K562 (cell line): ENCODE measurements at regions not wholly inside any gene's neighbourhood (a gene's known extent, or its start where the extent isn't known, plus 50 kb on each side); places are given as distances from the start of the nearest gene placed in this dataset.

Experiments used
- ATAC-seq: fragments of 200-7000 bp; cut with Tn5 transposase; 3 replicates; pipeline ENCODE4 v1.9.1; 2020; ENCODE audit warnings: moderate library complexity
- BruUV-seq: library from RNA; stranded (reverse); fragments of 400-500 nt; replicated peaks from 2 replicates; lab custom pipeline; 2021; lab: Mats Ljungman, UMichigan
- CTCF ChIA-PET: fragments of 300-600 bp; formaldehyde crosslinking; extraction: SDS; loops from one replicate; lab custom pipeline; 2021; ENCODE audit warnings: low intra/inter-chr PET ratio; lab: Yijun Ruan, JAX
- POLR2A ChIA-PET: fragments of 300-600, 350-650 bp; sonication (Branson Sonifier 250); formaldehyde crosslinking; extraction: SDS; loops from one replicate; lab custom pipeline; 2021; ENCODE audit warnings: antibody characterized with exemption, inconsistent platforms; lab: Yijun Ruan, JAX
- DNase-seq, 4 experiments: peaks; one replicate each; pipeline versions ENCODE4 v3.0.0 to v3.0.0-alpha.2; 2011 to 2018; ENCODE audit warnings: low spot score in 3 of 4, mixed read lengths in 3 of 4; ENCODE audit errors: extremely low read depth in 1 of 4
- FAIRE-seq: peaks from 2 replicates; lab custom pipeline; 2011; peaks lifted over from hg19 to GRCh38; lab: Jason Lieb, UNC
- H2AFZ ChIP-seq: 2 replicates; pipeline ENCODE4 v1.6.0; 2011; ENCODE audit warnings: low read depth, low read length, control low read depth, inconsistent platforms
- H3K27ac ChIP-seq: fragments of 200-600 bp; 3 replicates; pipeline ENCODE4 v1.8.0; 2011; ENCODE audit warnings: low read depth, mild to moderate bottlenecking, control low read depth, inconsistent platforms, low read length, moderate library complexity, mixed read lengths; ENCODE audit errors: extremely low read depth
- H3K27me3 ChIP-seq, 2 experiments: fragments of 300-600 bp in 1 of 2; 2 replicates in 1 of 2; 3 replicates in 1 of 2; pipeline versions ENCODE4 v1.6.0 to v1.8.0; 2011; ENCODE audit warnings: inconsistent platforms in 2 of 2, low read length in 2 of 2, mild to moderate bottlenecking in 1 of 2, mixed read lengths in 1 of 2, moderate library complexity in 1 of 2; ENCODE audit not compliant: control insufficient read depth in 2 of 2, insufficient read depth in 2 of 2
- H3K36me3 ChIP-seq: fragments of 300-600 bp; 3 replicates; pipeline ENCODE4 v1.8.0; 2011; ENCODE audit warnings: mild to moderate bottlenecking, low read length, inconsistent platforms; ENCODE audit not compliant: control insufficient read depth, insufficient read depth
- H3K4me1 ChIP-seq, 2 experiments: fragments of 200-600 bp in 1 of 2; replicated peaks in 1 of 2; 2 replicates in 1 of 2; 3 replicates in 1 of 2; pipeline versions ENCODE4 v1.5.1 to v1.8.0; 2011; ENCODE audit warnings: inconsistent platforms in 2 of 2, low read length in 2 of 2, mild to moderate bottlenecking in 1 of 2, mixed read lengths in 1 of 2, moderate library complexity in 1 of 2; ENCODE audit not compliant: control insufficient read depth in 2 of 2, insufficient read depth in 2 of 2
- H3K4me2 ChIP-seq: 2 replicates; pipeline ENCODE4 v1.6.1; 2011; ENCODE audit warnings: low read length, control low read depth, inconsistent platforms, mixed read lengths; ENCODE audit not compliant: insufficient read depth
- H3K4me3 ChIP-seq: fragments of 200-600 bp; sonication (generic), shearing (Covaris generic); 2 replicates; pipeline ENCODE4 v1.5.1; 2016; ENCODE audit warnings: control low read depth, inconsistent platforms
- H3K79me2 ChIP-seq: fragments of 200-600 bp; 3 replicates; pipeline ENCODE4 v1.8.0; 2011; ENCODE audit warnings: low read length, inconsistent platforms; ENCODE audit not compliant: control insufficient read depth, insufficient read depth
- H3K9ac ChIP-seq, 2 experiments: 2 replicates each; pipeline versions ENCODE4 v1.6.0 to v1.6.1; 2011; ENCODE audit warnings: low read depth in 2 of 2, low read length in 2 of 2, control low read depth in 1 of 2, inconsistent platforms in 1 of 2, mild to moderate bottlenecking in 1 of 2, mixed read lengths in 1 of 2; ENCODE audit not compliant: insufficient read depth in 1 of 2
- H3K9me1 ChIP-seq: one replicate; pipeline ENCODE4 v1.6.0; 2011; ENCODE audit warnings: inconsistent platforms, mild to moderate bottlenecking, low read length, moderate library complexity; ENCODE audit not compliant: control insufficient read depth, insufficient read depth
- H3K9me3 ChIP-seq: replicated peaks from 2 replicates; pipeline ENCODE4 v1.5.1; 2011; ENCODE audit warnings: low read depth, low read length, inconsistent platforms; ENCODE audit not compliant: control insufficient read depth, insufficient read depth
- H4K20me1 ChIP-seq: replicated peaks from 2 replicates; pipeline ENCODE4 v1.6.1; 2011; ENCODE audit warnings: low read length, inconsistent platforms, mixed read lengths; ENCODE audit not compliant: control insufficient read depth, insufficient read depth
- DPF2 ChIP-seq: fragments of 450-650 bp; IDR thresholded peaks from 2 replicates; pipeline ENCODE4 v1.6.1; 2016
- HIVEP1 ChIP-seq: fragments of 250-450 bp; sonication (Bioruptor Pico); IDR thresholded peaks from 2 replicates; pipeline ENCODE4 v1.4.0; 2020; ENCODE audit warnings: mild to moderate bottlenecking
- ILF3 ChIP-seq: fragments of 450-650 bp; IDR thresholded peaks from 2 replicates; pipeline ENCODE4 v1.6.1; 2018; ENCODE audit warnings: antibody characterized with exemption, mild to moderate bottlenecking, moderate library complexity, borderline replicate concordance
- NELFE ChIP-seq: IDR thresholded peaks from 2 replicates; pipeline ENCODE4 v1.6.1; 2011; ENCODE audit warnings: mild to moderate bottlenecking; ENCODE audit not compliant: insufficient read depth, insufficient read length
- PTBP1 ChIP-seq: fragments of 200-400 bp; formaldehyde crosslinking; IDR thresholded peaks from 2 replicates; pipeline ENCODE4 v1.6.1; 2017; ENCODE audit warnings: low read depth, low read length
- SUPT5H ChIP-seq: fragments of 450-650 bp; IDR thresholded peaks from 2 replicates; pipeline ENCODE4 v1.6.1; 2016
- ZNF239 ChIP-seq: fragments of 250-450 bp; sonication (Bioruptor Pico); IDR thresholded peaks from 2 replicates; pipeline ENCODE4 v1.4.0; 2020; ENCODE audit warnings: mild to moderate bottlenecking
- WGBS: fragments of 100-300 bp; shearing (Covaris generic); methylation state at CpG from one replicate; pipeline ENCODE4 v1.1.6; 2016; ENCODE audit warnings: low coverage, mixed read lengths; ENCODE audit not compliant: insufficient coverage; ENCODE audit errors: missing lambda C conversion rate; 5-methylcytosine and 5-hydroxymethylcytosine counted together
- in situ Hi-C: fragments of 300-500 bp; cut with MboI; formaldehyde crosslinking; loops from 4 replicates; pipeline ENCODE4 v1.15.0; 2018; ENCODE audit warnings: inconsistent platforms, mixed read lengths
- intact Hi-C: fragments of 100-400 bp; cut with micrococcal nuclease; formaldehyde crosslinking; loops from 2 replicates; pipeline ENCODE4 v1.14.2; 2022
- TF ChIP-seq, protein P1 (sequence below): sonication (generic); formaldehyde crosslinking; IDR thresholded peaks from 2 replicates; pipeline ENCODE4 v1.8.0; 2023; ENCODE audit warnings: mild to moderate bottlenecking, missing genetic modification reagents
- TF ChIP-seq, protein P2 (sequence below): fragments of 450-650 bp; IDR thresholded peaks from 2 replicates; pipeline ENCODE4 v1.6.1; 2018; ENCODE audit not compliant: partially characterized antibody

DNA sequence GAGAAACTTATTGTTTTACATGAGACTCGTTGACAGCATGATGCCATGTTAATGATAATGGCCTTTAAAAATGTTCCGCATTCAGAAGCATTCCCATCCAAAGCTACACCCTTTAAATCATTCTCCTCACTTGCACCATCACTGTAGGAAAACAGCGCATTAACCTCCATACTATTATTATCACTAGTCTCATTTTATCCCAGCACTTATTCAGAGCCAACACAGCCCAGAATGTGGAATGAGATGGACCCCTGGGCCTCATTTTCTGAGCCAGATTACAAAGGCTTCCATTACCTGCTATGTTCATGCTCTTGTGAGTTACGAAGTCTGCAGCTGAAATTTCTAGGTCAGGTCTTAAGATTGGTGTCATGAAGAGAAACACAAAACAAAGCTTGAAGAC, 159.4 kb downstream of the HS3ST3A1 start:
- intact Hi-C loops, result no loop called here
- H3K36me3 ChIP-seq, result no peaks in the 10 kb centered on the region
- no peaks in the 10 kb centered on the region for H3K4me1 ChIP-seq
- no peaks in the 10 kb centered on the region for H3K27me3 ChIP-seq
- no peaks in the 10 kb centered on the region for H4K20me1 ChIP-seq
- no peaks in the 10 kb centered on the region for H3K9me1 ChIP-seq
- H3K4me2 ChIP-seq, result no peak overlapping the region
- ATAC-seq (no peak), DNase-seq (no peak), FAIRE-seq (no peak)
- CTCF ChIA-PET, result no interaction called here
- BruUV-seq, result no TSS peak
- POLR2A ChIA-PET, result no interaction called here
- no peak overlapping the region for H3K9ac ChIP-seq
- no peak overlapping the region for H2AFZ ChIP-seq
- no peaks in the 10 kb centered on the region for H3K79me2 ChIP-seq
- no peak overlapping the region for H3K27ac ChIP-seq
- TF ChIP-seq SUPT5H (no peak), ZNF239 (CRISPR knock-in tag) (no peak), HIVEP1 (no peak), NELFE (no peak), ILF3 (no peak), DPF2 (no peak), PTBP1 (no peak)
- TF ChIP-seq, protein P1, sequence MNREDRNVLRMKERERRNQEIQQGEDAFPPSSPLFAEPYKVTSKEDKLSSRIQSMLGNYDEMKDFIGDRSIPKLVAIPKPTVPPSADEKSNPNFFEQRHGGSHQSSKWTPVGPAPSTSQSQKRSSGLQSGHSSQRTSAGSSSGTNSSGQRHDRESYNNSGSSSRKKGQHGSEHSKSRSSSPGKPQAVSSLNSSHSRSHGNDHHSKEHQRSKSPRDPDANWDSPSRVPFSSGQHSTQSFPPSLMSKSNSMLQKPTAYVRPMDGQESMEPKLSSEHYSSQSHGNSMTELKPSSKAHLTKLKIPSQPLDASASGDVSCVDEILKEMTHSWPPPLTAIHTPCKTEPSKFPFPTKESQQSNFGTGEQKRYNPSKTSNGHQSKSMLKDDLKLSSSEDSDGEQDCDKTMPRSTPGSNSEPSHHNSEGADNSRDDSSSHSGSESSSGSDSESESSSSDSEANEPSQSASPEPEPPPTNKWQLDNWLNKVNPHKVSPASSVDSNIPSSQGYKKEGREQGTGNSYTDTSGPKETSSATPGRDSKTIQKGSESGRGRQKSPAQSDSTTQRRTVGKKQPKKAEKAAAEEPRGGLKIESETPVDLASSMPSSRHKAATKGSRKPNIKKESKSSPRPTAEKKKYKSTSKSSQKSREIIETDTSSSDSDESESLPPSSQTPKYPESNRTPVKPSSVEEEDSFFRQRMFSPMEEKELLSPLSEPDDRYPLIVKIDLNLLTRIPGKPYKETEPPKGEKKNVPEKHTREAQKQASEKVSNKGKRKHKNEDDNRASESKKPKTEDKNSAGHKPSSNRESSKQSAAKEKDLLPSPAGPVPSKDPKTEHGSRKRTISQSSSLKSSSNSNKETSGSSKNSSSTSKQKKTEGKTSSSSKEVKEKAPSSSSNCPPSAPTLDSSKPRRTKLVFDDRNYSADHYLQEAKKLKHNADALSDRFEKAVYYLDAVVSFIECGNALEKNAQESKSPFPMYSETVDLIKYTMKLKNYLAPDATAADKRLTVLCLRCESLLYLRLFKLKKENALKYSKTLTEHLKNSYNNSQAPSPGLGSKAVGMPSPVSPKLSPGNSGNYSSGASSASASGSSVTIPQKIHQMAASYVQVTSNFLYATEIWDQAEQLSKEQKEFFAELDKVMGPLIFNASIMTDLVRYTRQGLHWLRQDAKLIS, result no peak
- TF ChIP-seq, protein P2, sequence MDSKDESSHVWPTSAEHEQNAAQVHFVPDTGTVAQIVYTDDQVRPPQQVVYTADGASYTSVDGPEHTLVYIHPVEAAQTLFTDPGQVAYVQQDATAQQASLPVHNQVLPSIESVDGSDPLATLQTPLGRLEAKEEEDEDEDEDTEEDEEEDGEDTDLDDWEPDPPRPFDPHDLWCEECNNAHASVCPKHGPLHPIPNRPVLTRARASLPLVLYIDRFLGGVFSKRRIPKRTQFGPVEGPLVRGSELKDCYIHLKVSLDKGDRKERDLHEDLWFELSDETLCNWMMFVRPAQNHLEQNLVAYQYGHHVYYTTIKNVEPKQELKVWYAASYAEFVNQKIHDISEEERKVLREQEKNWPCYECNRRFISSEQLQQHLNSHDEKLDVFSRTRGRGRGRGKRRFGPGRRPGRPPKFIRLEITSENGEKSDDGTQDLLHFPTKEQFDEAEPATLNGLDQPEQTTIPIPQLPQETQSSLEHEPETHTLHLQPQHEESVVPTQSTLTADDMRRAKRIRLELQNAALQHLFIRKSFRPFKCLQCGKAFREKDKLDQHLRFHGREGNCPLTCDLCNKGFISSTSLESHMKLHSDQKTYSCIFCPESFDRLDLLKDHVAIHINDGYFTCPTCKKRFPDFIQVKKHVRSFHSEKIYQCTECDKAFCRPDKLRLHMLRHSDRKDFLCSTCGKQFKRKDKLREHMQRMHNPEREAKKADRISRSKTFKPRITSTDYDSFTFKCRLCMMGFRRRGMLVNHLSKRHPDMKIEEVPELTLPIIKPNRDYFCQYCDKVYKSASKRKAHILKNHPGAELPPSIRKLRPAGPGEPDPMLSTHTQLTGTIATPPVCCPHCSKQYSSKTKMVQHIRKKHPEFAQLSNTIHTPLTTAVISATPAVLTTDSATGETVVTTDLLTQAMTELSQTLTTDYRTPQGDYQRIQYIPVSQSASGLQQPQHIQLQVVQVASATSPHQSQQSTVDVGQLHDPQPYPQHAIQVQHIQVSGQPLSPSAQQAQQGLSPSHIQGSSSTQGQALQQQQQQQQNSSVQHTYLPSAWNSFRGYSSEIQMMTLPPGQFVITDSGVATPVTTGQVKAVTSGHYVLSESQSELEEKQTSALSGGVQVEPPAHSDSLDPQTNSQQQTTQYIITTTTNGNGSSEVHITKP, result no peak
- 49% methylated on average over 4 of the region's 4 CpGs for WGBS
- no peaks in the 10 kb centered on the region for H3K9me3 ChIP-seq
- no peak overlapping the region for H3K4me3 ChIP-seq
- in situ Hi-C loops, result no loop called here
